ENCODE measurements at regions not wholly inside any gene's neighbourhood (a gene's known extent, or its start where the extent isn't known, plus 50 kb on each side); places are given as distances from the start of the nearest gene placed in this dataset.

DNA sequence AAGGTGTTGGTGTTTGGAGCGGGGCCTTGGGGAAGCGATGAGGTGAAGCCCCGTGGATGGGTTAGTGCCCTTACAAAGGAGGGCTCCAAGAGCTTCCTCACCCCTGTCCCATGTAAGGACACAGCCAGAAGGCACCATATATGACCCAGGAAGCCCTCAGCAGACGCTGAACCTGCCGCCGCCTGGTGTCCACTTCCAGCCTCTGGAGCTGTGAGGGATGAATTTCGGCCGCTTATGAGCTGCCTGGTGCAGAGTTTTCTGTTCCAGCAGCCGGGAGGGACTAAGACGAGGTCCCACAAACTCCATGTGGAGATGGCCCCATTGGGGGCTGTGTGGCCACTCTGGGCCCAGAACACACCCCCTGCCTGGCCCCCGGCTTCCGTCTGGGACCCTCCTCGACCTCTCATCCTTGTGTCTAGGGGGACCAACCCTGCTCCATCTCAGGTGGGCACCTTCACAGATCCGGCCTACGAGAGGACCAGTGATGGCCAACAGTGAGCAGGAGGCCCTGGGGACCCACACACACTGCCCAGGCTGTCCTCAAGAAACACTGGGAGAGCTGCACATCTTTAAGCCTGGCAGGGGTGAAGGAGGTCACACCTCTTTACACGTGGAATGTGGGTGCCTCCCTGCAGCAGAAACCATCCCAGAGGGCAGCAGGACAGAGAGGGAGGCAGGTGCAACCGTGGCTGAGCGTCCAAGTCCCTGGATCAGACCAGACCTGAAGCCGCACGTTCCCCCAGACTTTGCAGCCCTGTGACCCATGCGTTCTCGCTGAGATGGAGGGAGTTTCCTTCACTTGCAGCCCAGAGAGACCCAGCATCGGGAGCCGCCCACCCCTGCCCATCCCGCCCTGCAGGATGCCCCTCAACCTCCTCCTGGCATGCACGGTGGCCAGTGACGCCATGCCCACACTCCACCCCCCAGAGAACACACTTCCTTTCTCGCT, 96.1 kb downstream of the PDGFA start:
- DNase-seq (ENCODE audit: low read depth) = no peak
- TF ChIP-seq, protein P1, sequence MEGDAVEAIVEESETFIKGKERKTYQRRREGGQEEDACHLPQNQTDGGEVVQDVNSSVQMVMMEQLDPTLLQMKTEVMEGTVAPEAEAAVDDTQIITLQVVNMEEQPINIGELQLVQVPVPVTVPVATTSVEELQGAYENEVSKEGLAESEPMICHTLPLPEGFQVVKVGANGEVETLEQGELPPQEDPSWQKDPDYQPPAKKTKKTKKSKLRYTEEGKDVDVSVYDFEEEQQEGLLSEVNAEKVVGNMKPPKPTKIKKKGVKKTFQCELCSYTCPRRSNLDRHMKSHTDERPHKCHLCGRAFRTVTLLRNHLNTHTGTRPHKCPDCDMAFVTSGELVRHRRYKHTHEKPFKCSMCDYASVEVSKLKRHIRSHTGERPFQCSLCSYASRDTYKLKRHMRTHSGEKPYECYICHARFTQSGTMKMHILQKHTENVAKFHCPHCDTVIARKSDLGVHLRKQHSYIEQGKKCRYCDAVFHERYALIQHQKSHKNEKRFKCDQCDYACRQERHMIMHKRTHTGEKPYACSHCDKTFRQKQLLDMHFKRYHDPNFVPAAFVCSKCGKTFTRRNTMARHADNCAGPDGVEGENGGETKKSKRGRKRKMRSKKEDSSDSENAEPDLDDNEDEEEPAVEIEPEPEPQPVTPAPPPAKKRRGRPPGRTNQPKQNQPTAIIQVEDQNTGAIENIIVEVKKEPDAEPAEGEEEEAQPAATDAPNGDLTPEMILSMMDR (IDR thresholded peaks at IDR 0.05; ENCODE audit: low read length, missing control alignments) = no peak
- H3K4me3 ChIP-seq (replicated peaks; ENCODE audit: low read depth, low read length) = no peak overlapping the region

DNA sequence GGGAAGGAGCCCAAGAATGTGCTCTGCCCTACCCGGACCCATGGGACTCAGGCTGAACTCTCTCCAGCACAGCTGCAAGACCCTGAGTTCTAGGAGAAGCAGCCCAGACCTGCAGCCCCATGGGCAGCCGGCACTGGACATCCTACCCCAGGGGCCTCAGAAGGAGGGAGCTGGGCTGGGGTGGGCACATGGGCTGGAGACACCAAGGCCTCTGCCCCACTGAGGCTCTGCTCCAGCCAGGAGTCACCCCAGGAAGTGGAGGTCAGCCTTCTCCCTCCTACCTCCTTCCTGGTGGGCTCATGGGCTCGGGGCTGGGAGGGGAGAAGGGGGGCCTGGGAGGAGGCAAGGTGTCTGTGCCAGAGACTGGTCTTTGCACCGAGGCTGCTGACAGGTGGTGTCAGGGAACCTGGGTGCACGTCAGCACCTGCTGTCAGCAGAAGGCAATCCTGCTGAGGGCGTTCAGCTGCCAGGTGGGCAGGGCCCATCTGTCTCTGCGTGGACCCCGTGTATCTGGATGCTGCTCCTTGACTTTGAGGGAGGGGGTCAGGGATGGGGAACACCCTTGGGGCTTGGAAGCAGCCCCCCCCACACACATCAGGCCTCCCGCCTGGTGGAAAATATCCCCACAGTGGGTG, 95.2 kb downstream of the PDGFA start:
- no peak for DNase-seq (ENCODE audit: low read depth)
- TF ChIP-seq, protein P1 (IDR thresholded peaks at IDR 0.05; ENCODE audit: low read length, missing control alignments) = no peak
- no peak overlapping the region for H3K4me3 ChIP-seq (replicated peaks; ENCODE audit: low read depth, low read length)

DNA sequence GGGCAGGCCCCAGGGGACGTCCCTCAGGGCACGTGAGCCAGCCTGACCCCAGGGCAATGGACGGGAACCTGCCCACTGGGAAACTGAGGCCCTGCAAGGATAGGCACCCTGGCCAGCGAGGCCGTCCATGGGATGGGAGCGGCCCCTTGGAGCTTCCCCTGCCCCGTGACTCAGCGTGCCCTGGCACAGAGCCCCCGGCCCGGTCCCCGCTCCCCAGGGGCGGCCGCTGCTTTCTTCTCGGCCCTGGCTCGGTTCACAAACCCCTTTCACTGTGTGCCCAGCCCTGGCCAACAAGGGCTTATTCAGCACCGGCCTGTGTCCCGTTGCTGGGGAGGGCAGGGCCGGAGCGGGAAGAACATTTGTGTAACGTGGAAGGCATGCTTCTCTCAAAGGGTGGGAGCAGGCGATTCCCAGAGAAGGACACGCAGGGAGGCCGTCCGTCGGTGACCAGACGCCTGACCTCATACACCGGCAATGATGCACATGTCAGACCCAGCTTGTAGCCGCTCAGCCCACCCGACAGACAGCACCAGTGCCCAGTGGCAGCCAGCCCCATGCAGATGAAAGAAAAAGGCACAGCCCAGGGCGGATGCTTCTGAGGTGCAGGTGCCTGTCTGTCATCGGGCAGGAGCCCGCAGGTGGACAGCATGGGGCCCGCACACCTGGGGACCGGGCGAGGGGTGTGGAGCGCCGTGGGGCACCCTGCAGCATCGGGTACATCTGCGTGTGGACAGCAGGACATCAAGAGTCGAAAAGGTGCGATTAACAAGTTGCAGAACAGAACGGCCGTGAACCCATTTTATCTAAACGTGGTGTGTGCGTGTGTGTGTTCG, 94.5 kb downstream of the PDGFA start:
- TF ChIP-seq, protein P1 (IDR thresholded peaks at IDR 0.05; ENCODE audit: low read length, missing control alignments) = no peak
- DNase-seq (ENCODE audit: low read depth) = no peak

DNA sequence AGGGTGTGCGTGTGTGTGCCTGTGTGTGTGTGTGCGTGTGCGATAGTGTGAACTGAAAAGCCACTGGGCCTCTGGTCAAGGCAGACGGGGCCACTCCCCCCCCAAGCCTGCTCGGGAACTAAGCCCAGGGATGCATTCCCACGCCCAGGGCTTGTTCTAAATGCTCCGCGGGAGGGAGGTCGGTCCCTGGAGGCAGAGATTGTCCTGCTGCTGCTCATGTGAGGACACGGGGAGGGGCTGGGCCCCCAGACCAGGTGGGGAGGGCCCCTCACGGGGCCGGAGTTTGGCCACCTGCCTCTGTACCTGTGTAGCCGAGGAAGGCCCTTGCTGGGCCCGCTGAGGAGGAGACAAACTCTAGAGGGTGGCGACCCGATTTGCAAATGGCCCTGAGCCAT, 93.9 kb downstream of the PDGFA start:
- TF ChIP-seq, protein P1 (IDR thresholded peaks at IDR 0.05; ENCODE audit: low read length, missing control alignments) = no peak
- DNase-seq (ENCODE audit: low read depth) = no peak
- H3K4me3 ChIP-seq (replicated peaks; ENCODE audit: low read depth, low read length) = no peak overlapping the region

More for the DNA sequence above, 94.5 kb downstream of the PDGFA start:
- no peak overlapping the region for H3K4me3 ChIP-seq (replicated peaks; ENCODE audit: low read depth, low read length)

DNA sequence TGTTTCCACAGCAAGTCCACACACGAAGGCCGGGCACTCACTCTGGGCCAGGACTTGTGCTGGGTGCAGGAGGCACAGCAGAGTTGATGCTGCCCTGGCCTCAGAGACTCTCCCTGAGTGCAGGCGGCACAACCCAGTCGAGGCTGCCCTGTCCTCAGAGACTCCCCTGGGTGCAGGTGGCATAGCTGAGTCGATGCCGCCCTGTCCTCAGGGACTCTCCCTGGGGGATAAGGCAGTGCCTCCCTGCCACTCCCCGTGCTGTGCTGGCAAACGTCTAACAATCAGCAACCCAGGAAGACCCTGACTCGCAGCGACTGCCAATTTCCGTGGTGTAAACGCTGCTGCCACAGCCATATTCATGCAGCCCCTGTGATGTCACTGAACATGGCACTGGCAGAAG, 93.1 kb downstream of the PDGFA start:
- no peak for DNase-seq (ENCODE audit: low read depth)
- H3K4me3 ChIP-seq (replicated peaks; ENCODE audit: low read depth, low read length) = no peak overlapping the region
- TF ChIP-seq, protein P1 (IDR thresholded peaks at IDR 0.05; ENCODE audit: low read length, missing control alignments) = no peak

DNA sequence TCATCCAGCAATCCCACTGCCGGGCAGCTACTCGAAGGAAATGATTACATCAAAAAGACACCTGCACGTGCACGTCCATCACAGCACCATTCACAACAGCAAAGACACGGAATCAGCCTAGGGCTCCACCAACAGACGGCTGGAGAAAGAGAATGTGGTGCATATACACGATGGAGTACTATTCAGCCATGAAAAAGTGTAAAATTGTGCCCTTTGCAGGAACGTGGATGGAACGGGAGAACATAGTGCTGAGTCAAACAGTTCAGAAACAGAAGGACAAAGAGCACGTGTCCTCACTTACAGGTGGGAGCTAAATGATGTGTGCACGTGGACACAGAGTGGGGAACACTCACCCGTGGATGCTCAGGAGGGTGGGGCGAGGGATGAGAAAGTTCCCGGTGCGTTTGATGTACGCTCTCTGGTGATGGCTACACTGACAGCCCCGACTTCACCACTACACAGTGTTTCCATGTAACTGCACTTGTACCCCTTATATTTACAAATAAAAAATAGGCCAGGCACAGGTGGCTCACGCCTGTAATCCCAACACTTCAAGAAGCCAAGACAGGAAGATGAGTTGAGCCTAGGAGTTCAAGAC, 92.0 kb downstream of the PDGFA start:
- TF ChIP-seq, protein P1 (IDR thresholded peaks at IDR 0.05; ENCODE audit: low read length, missing control alignments) = no peak
- H3K4me3 ChIP-seq (replicated peaks; ENCODE audit: low read depth, low read length) = no peak overlapping the region
- no peak for DNase-seq (ENCODE audit: low read depth)

All from fibroblast of pulmonary artery (primary cell).